Stimulated activated CD4-positive, alpha-beta T cell treated with anti-CD3 and anti-CD28 coated beads, Interleukin-15, amount 100 ng/mL, for 1 hour (primary cell): ENCODE measurements at regions not wholly inside any gene's neighbourhood (a gene's known extent, or its start where the extent isn't known, plus 50 kb on each side); places are given as distances from the start of the nearest gene placed in this dataset.

ENCODE experiments used
- DNase-seq, 2 donors: peaks; one replicate each; pipeline ENCODE4 v3.0.0-alpha.2; 2020; ENCODE audit warnings: low read depth in 1 of 2, low spot score in 1 of 2

- DNase-seq, result no peak
Observed at GRCh38 chr3:176737480-176738110, 459.7 kb downstream of the TBL1XR1 start.

- DNase-seq, result no peak
Observed at GRCh38 chr3:176734146-176734545, 463.1 kb downstream of the TBL1XR1 start.

GRCh38 chr3:176724394-176724759, 472.9 kb downstream of the TBL1XR1 start:
- no peak for DNase-seq

GRCh38 chr3:176723758-176724393, 473.4 kb downstream of the TBL1XR1 start:
- DNase-seq, result no peak

GRCh38 chr3:176714034-176714433, 483.2 kb downstream of the TBL1XR1 start:
- DNase-seq, result no peak

GRCh38 chr3:176712191-176712590, 485.1 kb downstream of the TBL1XR1 start:
- no peak for DNase-seq

- DNase-seq, result no peak
Observed at GRCh38 chr3:176699288-176699687, 498.0 kb downstream of the TBL1XR1 start.

- no peak for DNase-seq
Observed at GRCh38 chr3:176697284-176697889, 499.9 kb downstream of the TBL1XR1 start.

GRCh38 chr3:176696816-176697215, 500.5 kb downstream of the TBL1XR1 start:
- DNase-seq, result no peak

GRCh38 chr3:176692966-176693785, 504.1 kb downstream of the TBL1XR1 start:
- no peak for DNase-seq

GRCh38 chr3:176692199-176692965, 504.9 kb downstream of the TBL1XR1 start:
- DNase-seq, result no peak

- no peak for DNase-seq
Observed at GRCh38 chr3:176690083-176690869, 507.0 kb downstream of the TBL1XR1 start.

GRCh38 chr3:176687754-176688153, 509.5 kb downstream of the TBL1XR1 start:
- no peak for DNase-seq

GRCh38 chr3:176683382-176683781, 513.9 kb downstream of the TBL1XR1 start:
- no peak for DNase-seq

GRCh38 chr3:176663837-176664831, 533.1 kb downstream of the TBL1XR1 start:
- DNase-seq, result no peak

- no peak for DNase-seq
Observed at GRCh38 chr3:176663387-176663786, 533.9 kb downstream of the TBL1XR1 start.

- DNase-seq, result no peak
Observed at GRCh38 chr3:176661432-176661964, 535.8 kb downstream of the TBL1XR1 start.

GRCh38 chr3:176655404-176656094, 541.7 kb downstream of the TBL1XR1 start:
- no peak for DNase-seq
